HL-60 (cell line): ENCODE measurements at regions not wholly inside any gene's neighbourhood (a gene's known extent, or its start where the extent isn't known, plus 50 kb on each side); places are given as distances from the start of the nearest gene placed in this dataset.

Experiments used
- DNase-seq, 2 experiments: peaks; one replicate each; pipeline ENCODE4 v3.0.0-alpha.2; 2010 to 2020; ENCODE audit warnings: low read depth in 1 of 2, low spot score in 1 of 2
- H3K27ac ChIP-seq: fragments of 250-450 bp; sonication (Bioruptor Pico); replicated peaks from 2 replicates; pipeline ENCODE4 v1.5.1; 2020; ENCODE audit warnings: mild to moderate bottlenecking, moderate library complexity
- H3K27me3 ChIP-seq: fragments of 250-450 bp; sonication (Bioruptor Pico); 2 replicates; pipeline ENCODE4 v1.5.1; 2021; ENCODE audit warnings: mild to moderate bottlenecking, moderate library complexity; ENCODE audit not compliant: insufficient read depth, poor library complexity, severe bottlenecking
- H3K4me3 ChIP-seq: replicated peaks from 2 replicates; pipeline ENCODE4 v1.5.1; 2011; ENCODE audit warnings: mild to moderate bottlenecking, control low read depth, low read length; ENCODE audit not compliant: insufficient read depth
- CTCF ChIP-seq: IDR thresholded peaks from one replicate; pipeline ENCODE4 v1.5.1; 2011; ENCODE audit warnings: low read length, control low read depth, inconsistent platforms; ENCODE audit not compliant: insufficient read depth
- GABPA ChIP-seq: IDR thresholded peaks from 2 replicates; pipeline ENCODE4 v1.6.1; 2012; ENCODE audit warnings: low read depth
- POLR2AphosphoS5 ChIP-seq: IDR thresholded peaks from 2 replicates; pipeline ENCODE4 v1.6.1; 2012; ENCODE audit warnings: low read depth
- REST ChIP-seq: IDR thresholded peaks from 2 replicates; pipeline ENCODE4 v1.6.1; 2012; ENCODE audit warnings: low read depth; ENCODE audit not compliant: insufficient replicate concordance
- SPI1 ChIP-seq: IDR thresholded peaks from 2 replicates; pipeline ENCODE4 v1.6.1; 2012; ENCODE audit warnings: low read depth, mild to moderate bottlenecking, borderline replicate concordance

GRCh38 chr9:74348777-74349176, 148.4 kb upstream of the RORB start:
- TF ChIP-seq POLR2AphosphoS5: no peak
- no peak for TF ChIP-seq CTCF
- no peak for TF ChIP-seq GABPA
- TF ChIP-seq REST: no peak
- no peak for TF ChIP-seq SPI1
- Histone ChIP-seq H3K4me3 (no peak overlapping the region), H3K27me3 (no peaks in the 10 kb centered on the region), H3K27ac (no peak overlapping the region)
- DNase-seq: no peak

GRCh38 chr9:74355107-74355506, 142.0 kb upstream of the RORB start:
- no peaks in the 10 kb centered on the region for H3K27me3 ChIP-seq
- H3K4me3 ChIP-seq: no peak overlapping the region
- TF ChIP-seq REST (no peak), CTCF (no peak)
- no peak overlapping the region for H3K27ac ChIP-seq
- no peak for DNase-seq

GRCh38 chr9:74357577-74357976, 139.6 kb upstream of the RORB start:
- no peak for TF ChIP-seq REST
- no peak for TF ChIP-seq CTCF
- no peak overlapping the region for H3K4me3 ChIP-seq
- no peaks in the 10 kb centered on the region for H3K27me3 ChIP-seq
- no peak for DNase-seq
- no peak overlapping the region for H3K27ac ChIP-seq
